Liver (tissue), 3 donors: ENCODE measurements at regions not wholly inside any gene's neighbourhood (a gene's known extent, or its start where the extent isn't known, plus 50 kb on each side); places are given as distances from the start of the nearest gene placed in this dataset.

ENCODE experiments used
- JUND ChIP-seq, 2 donors: IDR thresholded peaks; 2 replicates each; pipeline ENCODE4 v1.6.1; 2016; ENCODE audit warnings: antibody characterized with exemption in 2 of 2
- NR2F2 ChIP-seq: IDR thresholded peaks from 2 replicates; pipeline ENCODE4 v1.6.1; 2016; ENCODE audit warnings: antibody characterized with exemption
- RAD21 ChIP-seq, 2 donors: IDR thresholded peaks; 2 replicates each; pipeline ENCODE4 v1.6.1; 2016; ENCODE audit warnings: antibody characterized with exemption in 2 of 2, mild to moderate bottlenecking in 2 of 2
- YY1 ChIP-seq: IDR thresholded peaks from 2 replicates; pipeline ENCODE4 v1.6.1; 2016; ENCODE audit warnings: antibody characterized with exemption, mild to moderate bottlenecking
- TF ChIP-seq, protein P1 (sequence below): fragments of 150-350 bp; IDR thresholded peaks from 2 replicates; pipeline ENCODE4 v1.5.1; 2017; ENCODE audit warnings: improper control_type of control experiment, low read depth, low read length; ENCODE audit not compliant: missing input control
- TF ChIP-seq, protein P2 (sequence below): IDR thresholded peaks from 2 replicates; pipeline ENCODE4 v1.6.1; 2016; ENCODE audit warnings: antibody characterized with exemption
- donor health status: healthy.
- donor health status: healthy.

DNA sequence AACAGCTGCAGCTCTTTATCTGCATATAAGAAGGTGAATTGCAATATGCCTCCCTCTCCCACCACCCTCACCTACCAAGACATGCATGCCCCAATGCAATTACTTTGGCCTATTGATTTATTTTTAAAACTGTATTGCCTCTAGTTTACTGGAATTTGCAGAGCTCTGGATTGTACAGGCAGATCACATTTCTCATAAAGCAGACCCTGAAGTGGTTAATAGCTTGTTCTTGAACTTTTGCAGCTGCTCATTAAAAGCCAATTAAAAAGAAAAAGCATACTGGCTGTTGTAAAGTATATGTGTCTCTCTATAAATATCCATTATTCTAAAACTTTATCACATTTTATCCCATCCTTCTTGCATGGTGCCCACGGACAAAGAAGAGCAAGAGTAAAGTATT, 221.5 kb upstream of the TOPAZ1 start:
- TF ChIP-seq NR2F2 (no peak), RAD21 (IDR thresholded peaks at IDR 0.05) (no peak), JUND (IDR thresholded peaks at IDR 0.05) (no peak), YY1 (no peak)
- TF ChIP-seq, protein P1, sequence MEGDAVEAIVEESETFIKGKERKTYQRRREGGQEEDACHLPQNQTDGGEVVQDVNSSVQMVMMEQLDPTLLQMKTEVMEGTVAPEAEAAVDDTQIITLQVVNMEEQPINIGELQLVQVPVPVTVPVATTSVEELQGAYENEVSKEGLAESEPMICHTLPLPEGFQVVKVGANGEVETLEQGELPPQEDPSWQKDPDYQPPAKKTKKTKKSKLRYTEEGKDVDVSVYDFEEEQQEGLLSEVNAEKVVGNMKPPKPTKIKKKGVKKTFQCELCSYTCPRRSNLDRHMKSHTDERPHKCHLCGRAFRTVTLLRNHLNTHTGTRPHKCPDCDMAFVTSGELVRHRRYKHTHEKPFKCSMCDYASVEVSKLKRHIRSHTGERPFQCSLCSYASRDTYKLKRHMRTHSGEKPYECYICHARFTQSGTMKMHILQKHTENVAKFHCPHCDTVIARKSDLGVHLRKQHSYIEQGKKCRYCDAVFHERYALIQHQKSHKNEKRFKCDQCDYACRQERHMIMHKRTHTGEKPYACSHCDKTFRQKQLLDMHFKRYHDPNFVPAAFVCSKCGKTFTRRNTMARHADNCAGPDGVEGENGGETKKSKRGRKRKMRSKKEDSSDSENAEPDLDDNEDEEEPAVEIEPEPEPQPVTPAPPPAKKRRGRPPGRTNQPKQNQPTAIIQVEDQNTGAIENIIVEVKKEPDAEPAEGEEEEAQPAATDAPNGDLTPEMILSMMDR, result no peak
- TF ChIP-seq, protein P2, sequence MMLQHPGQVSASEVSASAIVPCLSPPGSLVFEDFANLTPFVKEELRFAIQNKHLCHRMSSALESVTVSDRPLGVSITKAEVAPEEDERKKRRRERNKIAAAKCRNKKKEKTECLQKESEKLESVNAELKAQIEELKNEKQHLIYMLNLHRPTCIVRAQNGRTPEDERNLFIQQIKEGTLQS, result no peak
